ENCODE measurements at regions not wholly inside any gene's neighbourhood (a gene's known extent, or its start where the extent isn't known, plus 50 kb on each side); places are given as distances from the start of the nearest gene placed in this dataset.
A peak's percentile ranks its signal among the peaks of the same experiment; 100 is the strongest.
"Not testable (repeated sequence)": the region's sequence is repeated elsewhere in the genome, so short reads cannot be mapped to it uniquely, and the experiment has no call there.

DNA sequence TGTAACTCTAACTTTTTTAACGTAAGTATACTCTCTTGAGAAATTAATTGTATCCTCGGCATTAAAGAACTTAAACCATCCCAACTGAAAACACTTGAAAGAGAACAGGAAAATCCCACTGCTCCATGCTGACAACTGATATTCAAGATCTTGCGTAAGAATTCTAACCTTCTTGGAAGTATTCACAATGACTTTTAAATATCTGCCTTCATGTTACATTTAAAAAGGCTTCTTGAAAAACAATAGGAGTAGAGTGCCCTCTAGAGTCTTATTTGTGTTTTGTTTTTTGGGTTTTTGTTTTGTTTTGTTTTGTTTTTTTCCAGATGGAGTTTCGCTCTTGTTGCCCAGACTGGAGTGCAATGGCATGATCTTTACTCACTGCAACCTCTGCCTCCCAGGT lies 65.4 kb upstream of the DNAJC10 start:
- no peak for ATAC-seq (ENCODE audit: insufficient read depth, low read depth)
- 0 out of 2 replicates have a peak overlapping the region, but pooled peaks have one; percentile 13 for H2AFZ ChIP-seq (ENCODE audit: low read depth, low read length)
- no peak for TF ChIP-seq EZH2 (IDR thresholded peaks at IDR 0.05; ENCODE audit: borderline replicate concordance, low read depth, low read length, severe bottlenecking)
- TF ChIP-seq, protein P1, sequence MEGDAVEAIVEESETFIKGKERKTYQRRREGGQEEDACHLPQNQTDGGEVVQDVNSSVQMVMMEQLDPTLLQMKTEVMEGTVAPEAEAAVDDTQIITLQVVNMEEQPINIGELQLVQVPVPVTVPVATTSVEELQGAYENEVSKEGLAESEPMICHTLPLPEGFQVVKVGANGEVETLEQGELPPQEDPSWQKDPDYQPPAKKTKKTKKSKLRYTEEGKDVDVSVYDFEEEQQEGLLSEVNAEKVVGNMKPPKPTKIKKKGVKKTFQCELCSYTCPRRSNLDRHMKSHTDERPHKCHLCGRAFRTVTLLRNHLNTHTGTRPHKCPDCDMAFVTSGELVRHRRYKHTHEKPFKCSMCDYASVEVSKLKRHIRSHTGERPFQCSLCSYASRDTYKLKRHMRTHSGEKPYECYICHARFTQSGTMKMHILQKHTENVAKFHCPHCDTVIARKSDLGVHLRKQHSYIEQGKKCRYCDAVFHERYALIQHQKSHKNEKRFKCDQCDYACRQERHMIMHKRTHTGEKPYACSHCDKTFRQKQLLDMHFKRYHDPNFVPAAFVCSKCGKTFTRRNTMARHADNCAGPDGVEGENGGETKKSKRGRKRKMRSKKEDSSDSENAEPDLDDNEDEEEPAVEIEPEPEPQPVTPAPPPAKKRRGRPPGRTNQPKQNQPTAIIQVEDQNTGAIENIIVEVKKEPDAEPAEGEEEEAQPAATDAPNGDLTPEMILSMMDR (IDR thresholded peaks at IDR 0.05; ENCODE audit: borderline replicate concordance, extremely low read depth, low read length, poor library complexity, severe bottlenecking): peak; percentile 60
- DNase-seq: no peak
- H3K9me3 ChIP-seq (ENCODE audit: insufficient read depth, low read length, severe bottlenecking): no peaks in the 10 kb centered on the region
- H3K27me3 ChIP-seq (ENCODE audit: insufficient read depth, low read length, poor library complexity): peaks cover 5% of the 10 kb centered on the region
- H3K9ac ChIP-seq (ENCODE audit: low read depth, low read length): no peak overlapping the region
- H3K4me2 ChIP-seq (ENCODE audit: insufficient read depth, low read length): no peak overlapping the region
- no peaks in the 10 kb centered on the region for H3K36me3 ChIP-seq (ENCODE audit: insufficient read depth, low read length)
- H3K27ac ChIP-seq (ENCODE audit: low read length): no peak overlapping the region
- H3K4me1 ChIP-seq (ENCODE audit: insufficient read depth, low read length): no peaks in the 10 kb centered on the region
- H4K20me1 ChIP-seq (ENCODE audit: insufficient read depth, low read length): no peaks in the 10 kb centered on the region
- H3K4me3 ChIP-seq (ENCODE audit: low read depth in 1 of 2, low read length in 2 of 2): no peak overlapping the region
- H3K79me2 ChIP-seq (ENCODE audit: insufficient read depth, low read length): no peaks in the 10 kb centered on the region

DNA sequence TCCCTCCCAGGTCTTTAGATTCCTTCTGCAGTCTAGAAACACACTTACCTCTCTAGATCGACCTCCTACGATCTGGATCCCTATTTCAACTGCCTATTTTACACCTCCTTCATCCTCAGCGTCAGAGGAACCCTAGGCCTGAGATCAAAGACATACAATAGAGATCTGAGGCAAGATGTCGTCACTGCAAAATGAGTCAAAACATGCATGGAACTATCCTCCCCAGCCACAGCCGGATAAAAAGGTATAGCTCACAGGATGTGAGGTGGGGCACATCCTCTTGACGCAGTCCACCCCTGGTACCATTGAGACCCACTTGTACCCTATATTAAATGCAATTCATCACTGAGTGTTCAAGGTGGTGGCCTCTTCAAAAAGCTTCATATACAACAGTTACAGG lies 63.7 kb upstream of the DNAJC10 start:
- Histone ChIP-seq H3K4me2 (ENCODE audit: insufficient read depth, low read length) (no peak overlapping the region), H3K9ac (ENCODE audit: low read depth, low read length) (no peak overlapping the region), H2AFZ (ENCODE audit: low read depth, low read length) (no peak overlapping the region), H3K4me1 (ENCODE audit: insufficient read depth, low read length) (no peaks in the 10 kb centered on the region), H3K27me3 (ENCODE audit: insufficient read depth, low read length, poor library complexity) (peaks cover 5% of the 10 kb centered on the region), H3K36me3 (ENCODE audit: insufficient read depth, low read length) (no peaks in the 10 kb centered on the region), H4K20me1 (ENCODE audit: insufficient read depth, low read length) (no peaks in the 10 kb centered on the region), H3K9me3 (ENCODE audit: insufficient read depth, low read length, severe bottlenecking) (no peaks in the 10 kb centered on the region), H3K79me2 (ENCODE audit: insufficient read depth, low read length) (no peaks in the 10 kb centered on the region), H3K27ac (ENCODE audit: low read length) (no peak overlapping the region), H3K4me3 (ENCODE audit: low read depth in 1 of 2, low read length in 2 of 2) (no peak overlapping the region)
- TF ChIP-seq, protein P1 (IDR thresholded peaks at IDR 0.05; ENCODE audit: borderline replicate concordance, extremely low read depth, low read length, poor library complexity, severe bottlenecking): no peak
- no peak for TF ChIP-seq EZH2 (IDR thresholded peaks at IDR 0.05; ENCODE audit: borderline replicate concordance, low read depth, low read length, severe bottlenecking)
- no peak; the same call in 2 of the 3 replicates for ATAC-seq (ENCODE audit: insufficient read depth, low read depth)
- DNase-seq: no peak

DNA sequence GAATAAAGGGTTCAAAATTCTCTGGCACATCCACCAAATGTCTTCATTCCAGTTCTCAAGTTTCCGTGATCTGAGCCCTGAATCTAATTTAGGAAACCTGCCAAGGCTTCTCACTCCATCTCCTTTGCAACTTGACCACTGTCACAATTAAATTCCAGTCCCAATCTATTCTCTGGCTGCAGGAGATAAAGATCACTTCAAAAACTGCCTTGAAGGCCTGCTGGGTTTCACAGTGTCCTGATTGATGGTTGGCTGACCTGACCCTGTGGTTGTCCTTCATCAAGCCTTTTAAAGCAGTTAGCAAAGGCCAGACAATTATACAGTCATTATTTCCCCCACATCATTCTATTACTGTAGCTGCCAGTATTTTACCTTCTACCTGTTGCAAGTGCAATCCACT lies 60.3 kb upstream of the DNAJC10 start:
- H4K20me1 ChIP-seq (ENCODE audit: insufficient read depth, low read length): no peaks in the 10 kb centered on the region
- H2AFZ ChIP-seq (ENCODE audit: low read depth, low read length): no peak overlapping the region
- peaks cover 5% of the 10 kb centered on the region for H3K27me3 ChIP-seq (ENCODE audit: insufficient read depth, low read length, poor library complexity)
- H3K4me2 ChIP-seq (ENCODE audit: insufficient read depth, low read length): no peak overlapping the region
- no peaks in the 10 kb centered on the region for H3K9me3 ChIP-seq (ENCODE audit: insufficient read depth, low read length, severe bottlenecking)
- H3K36me3 ChIP-seq (ENCODE audit: insufficient read depth, low read length): no peaks in the 10 kb centered on the region
- no peaks in the 10 kb centered on the region for H3K79me2 ChIP-seq (ENCODE audit: insufficient read depth, low read length)
- no peak for DNase-seq
- TF ChIP-seq, protein P1 (IDR thresholded peaks at IDR 0.05; ENCODE audit: borderline replicate concordance, extremely low read depth, low read length, poor library complexity, severe bottlenecking): no peak
- no peak for TF ChIP-seq EZH2 (IDR thresholded peaks at IDR 0.05; ENCODE audit: borderline replicate concordance, low read depth, low read length, severe bottlenecking)
- no peak for ATAC-seq (ENCODE audit: insufficient read depth, low read depth)
- no peaks in the 10 kb centered on the region for H3K4me1 ChIP-seq (ENCODE audit: insufficient read depth, low read length)
- H3K9ac ChIP-seq (ENCODE audit: low read depth, low read length): no peak overlapping the region
- no peak overlapping the region for H3K27ac ChIP-seq (ENCODE audit: low read length)
- H3K4me3 ChIP-seq (ENCODE audit: low read depth in 1 of 2, low read length in 2 of 2): no peak overlapping the region

DNA sequence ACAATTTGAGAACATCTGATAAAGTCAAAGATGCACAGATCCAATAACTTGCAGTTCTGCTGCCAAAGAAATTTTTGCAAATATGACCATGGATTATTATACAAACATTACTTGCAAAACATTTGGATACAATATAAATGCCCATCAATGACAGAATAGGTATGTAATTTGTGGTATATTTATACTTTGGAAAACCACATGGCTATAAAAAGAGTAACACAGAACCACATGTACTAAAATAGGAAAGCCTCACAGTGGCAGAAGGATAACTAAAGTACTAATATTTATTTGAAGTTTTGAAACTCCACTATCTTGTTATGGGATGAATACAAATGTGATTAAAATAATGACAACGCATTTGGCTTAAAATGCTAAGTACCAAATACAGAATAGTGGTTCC lies 51.8 kb upstream of the DNAJC10 start:
- Histone ChIP-seq H3K9ac (ENCODE audit: low read depth, low read length) (no peak overlapping the region), H3K27me3 (ENCODE audit: insufficient read depth, low read length, poor library complexity) (peaks cover 12% of the 10 kb centered on the region), H4K20me1 (ENCODE audit: insufficient read depth, low read length) (no peaks in the 10 kb centered on the region), H3K27ac (ENCODE audit: low read length) (no peak overlapping the region), H3K4me1 (ENCODE audit: insufficient read depth, low read length) (peaks cover 10% of the 10 kb centered on the region), H3K36me3 (ENCODE audit: insufficient read depth, low read length) (no peaks in the 10 kb centered on the region), H2AFZ (ENCODE audit: low read depth, low read length) (no peak overlapping the region), H3K4me2 (ENCODE audit: insufficient read depth, low read length) (no peak overlapping the region), H3K9me3 (ENCODE audit: insufficient read depth, low read length, severe bottlenecking) (no peaks in the 10 kb centered on the region), H3K4me3 (ENCODE audit: low read depth in 1 of 2, low read length in 2 of 2) (no peak overlapping the region), H3K79me2 (ENCODE audit: insufficient read depth, low read length) (no peaks in the 10 kb centered on the region)
- DNase-seq (no peak), ATAC-seq (ENCODE audit: insufficient read depth, low read depth) (no peak)
- TF ChIP-seq, protein P1 (IDR thresholded peaks at IDR 0.05; ENCODE audit: borderline replicate concordance, extremely low read depth, low read length, poor library complexity, severe bottlenecking): no peak
- TF ChIP-seq EZH2 (IDR thresholded peaks at IDR 0.05; ENCODE audit: borderline replicate concordance, low read depth, low read length, severe bottlenecking): no peak

DNA sequence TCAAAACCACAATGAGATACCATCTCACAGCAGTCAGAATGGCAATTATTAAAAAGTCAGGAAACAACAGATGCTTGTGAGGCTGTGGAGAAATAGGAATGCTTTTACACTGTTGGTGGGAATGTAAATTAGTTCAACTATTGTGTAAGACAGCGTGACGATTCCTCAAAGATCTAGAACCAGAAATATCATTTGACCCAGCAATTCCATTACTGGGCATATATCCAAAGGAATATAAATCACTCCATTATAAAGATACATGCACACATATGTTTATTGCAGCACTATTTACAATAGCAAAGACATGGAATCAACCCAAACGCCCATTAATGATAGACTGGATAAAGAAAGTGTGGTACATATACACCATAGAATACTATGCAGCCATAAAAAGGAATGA lies 50.6 kb upstream of the DNAJC10 start:
- H4K20me1 ChIP-seq (ENCODE audit: insufficient read depth, low read length); H3K36me3 ChIP-seq (ENCODE audit: insufficient read depth, low read length); H3K27ac ChIP-seq (ENCODE audit: low read length); H2AFZ ChIP-seq (ENCODE audit: low read depth, low read length); H3K4me2 ChIP-seq (ENCODE audit: insufficient read depth, low read length); H3K9me3 ChIP-seq (ENCODE audit: insufficient read depth, low read length, severe bottlenecking); H3K4me3 ChIP-seq (ENCODE audit: low read depth in 1 of 2, low read length in 2 of 2); H3K4me1 ChIP-seq (ENCODE audit: insufficient read depth, low read length); H3K79me2 ChIP-seq (ENCODE audit: insufficient read depth, low read length); ATAC-seq (ENCODE audit: insufficient read depth, low read depth); H3K27me3 ChIP-seq (ENCODE audit: insufficient read depth, low read length, poor library complexity); H3K9ac ChIP-seq (ENCODE audit: low read depth, low read length); DNase-seq: not testable (repeated sequence)

Data from DND-41 (cell line).